Neural cell (in vitro differentiated cells): ENCODE measurements at regions not wholly inside any gene's neighbourhood (a gene's known extent, or its start where the extent isn't known, plus 50 kb on each side); places are given as distances from the start of the nearest gene placed in this dataset.

ENCODE experiments used
- H2AFZ ChIP-seq: fragments of 200-600, 300-800 bp; sonication (generic), shearing (Covaris generic); 2 replicates; pipeline ENCODE4 v1.6.0; 2014; ENCODE audit warnings: low read depth, mild to moderate bottlenecking, antibody characterized with exemption, low read length, moderate library complexity
- H3F3A ChIP-seq: fragments of 200-600 bp; shearing (Covaris generic); 2 replicates; pipeline ENCODE4 v1.6.1; 2016; ENCODE audit warnings: mild to moderate bottlenecking, moderate library complexity, mixed read lengths, antibody characterized with exemption, low read length; ENCODE audit not compliant: insufficient read depth, poor library complexity, severe bottlenecking
- H3K27ac ChIP-seq: fragments of 200-600, 300-800 bp; sonication (generic), shearing (Covaris generic); 2 replicates; pipeline ENCODE4 v1.5.1; 2014; ENCODE audit warnings: mild to moderate bottlenecking, low read length, moderate library complexity
- H3K27me3 ChIP-seq: fragments of 300-800, 200-600 bp; sonication (generic), shearing (Covaris generic); 2 replicates; pipeline ENCODE4 v1.6.0; 2014; ENCODE audit warnings: mild to moderate bottlenecking, low read depth, low read length, moderate library complexity; ENCODE audit not compliant: insufficient read depth
- H3K36me3 ChIP-seq: fragments of 300-800, 200-600 bp; sonication (generic), shearing (Covaris generic); 2 replicates; pipeline ENCODE4 v1.5.1; 2014; ENCODE audit warnings: mild to moderate bottlenecking, antibody characterized with exemption, low read length, moderate library complexity; ENCODE audit not compliant: insufficient read depth
- H3K4me2 ChIP-seq: fragments of 300-800, 200-600 bp; sonication (generic), shearing (Covaris generic); 2 replicates; pipeline ENCODE4 v1.6.0; 2014; ENCODE audit warnings: mild to moderate bottlenecking, low read length
- H3K4me3 ChIP-seq: fragments of 300-800, 200-600 bp; sonication (generic), shearing (Covaris generic); 2 replicates; pipeline ENCODE4 v1.5.1; 2014; ENCODE audit warnings: mild to moderate bottlenecking, low read length, moderate library complexity
- H3K79me2 ChIP-seq: fragments of 200-600 bp; shearing (Covaris generic); replicated peaks from 2 replicates; pipeline ENCODE4 v1.6.0; 2014; ENCODE audit warnings: mild to moderate bottlenecking, low read length, moderate library complexity; ENCODE audit not compliant: insufficient read depth
- H3K9ac ChIP-seq: fragments of 300-800, 200-600 bp; sonication (generic), shearing (Covaris generic); 2 replicates; pipeline ENCODE4 v1.6.1; 2016; ENCODE audit warnings: mild to moderate bottlenecking, low read length, mixed read lengths
- H3K9me2 ChIP-seq: fragments of 200-600 bp; shearing (Covaris generic); 2 replicates; pipeline ENCODE4 v1.6.1; 2016; ENCODE audit warnings: mild to moderate bottlenecking, low read length, mixed read lengths; ENCODE audit not compliant: insufficient read depth
- H3K9me3 ChIP-seq: fragments of 200-600, 300-800 bp; sonication (generic), shearing (Covaris generic); 2 replicates; pipeline ENCODE4 v1.6.1; 2016; ENCODE audit warnings: mild to moderate bottlenecking, mixed run types, low read length, moderate library complexity, mixed read lengths
- H4K20me1 ChIP-seq: fragments of 200-600 bp; shearing (Covaris generic); 2 replicates; pipeline ENCODE4 v1.6.1; 2016; ENCODE audit warnings: mild to moderate bottlenecking, mixed run types; ENCODE audit not compliant: insufficient read depth
- EP300 ChIP-seq: fragments of 450-650 bp; conservative IDR thresholded peaks from 2 replicates; pipeline ENCODE4 v1.6.1; 2014; ENCODE audit warnings: antibody characterized with exemption, mild to moderate bottlenecking, moderate library complexity; ENCODE audit not compliant: poor library complexity, severe bottlenecking
- EZH2 ChIP-seq: fragments of 200-600, 300-800 bp; shearing (Covaris generic), sonication (generic); IDR thresholded peaks from 2 replicates; pipeline ENCODE4 v1.6.1; 2014; ENCODE audit warnings: antibody characterized with exemption, low read length, borderline replicate concordance, mild to moderate bottlenecking; ENCODE audit not compliant: insufficient read depth, poor library complexity, severe bottlenecking
- MXI1 ChIP-seq: fragments of 450-650 bp; conservative IDR thresholded peaks from 2 replicates; pipeline ENCODE4 v1.6.1; 2014; ENCODE audit warnings: antibody characterized with exemption, mild to moderate bottlenecking; ENCODE audit not compliant: poor library complexity, severe bottlenecking
- POLR2AphosphoS5 ChIP-seq: IDR thresholded peaks from 2 replicates; pipeline ENCODE4 v1.6.1; 2012
- RAD21 ChIP-seq: fragments of 450-650 bp; conservative IDR thresholded peaks from 2 replicates; pipeline ENCODE4 v1.6.1; 2014; ENCODE audit warnings: antibody characterized with exemption, mild to moderate bottlenecking, moderate library complexity
- SMC3 ChIP-seq: fragments of 450-650 bp; conservative IDR thresholded peaks from 2 replicates; pipeline ENCODE4 v1.6.1; 2014; ENCODE audit warnings: antibody characterized with exemption, mild to moderate bottlenecking, moderate library complexity; ENCODE audit not compliant: poor library complexity
- TAF1 ChIP-seq: IDR thresholded peaks from 2 replicates; pipeline ENCODE4 v1.6.1; 2012; ENCODE audit warnings: low read depth
- TF ChIP-seq, protein P1 (sequence below): fragments of 450-650 bp; IDR thresholded peaks from 2 replicates; pipeline ENCODE4 v1.5.1; 2014; ENCODE audit warnings: antibody characterized with exemption, mild to moderate bottlenecking, moderate library complexity; ENCODE audit not compliant: poor library complexity, severe bottlenecking
- TF ChIP-seq, protein P2 (sequence below): IDR thresholded peaks from 2 replicates; pipeline ENCODE4 v1.6.1; 2012; ENCODE audit warnings: borderline replicate concordance

DNA sequence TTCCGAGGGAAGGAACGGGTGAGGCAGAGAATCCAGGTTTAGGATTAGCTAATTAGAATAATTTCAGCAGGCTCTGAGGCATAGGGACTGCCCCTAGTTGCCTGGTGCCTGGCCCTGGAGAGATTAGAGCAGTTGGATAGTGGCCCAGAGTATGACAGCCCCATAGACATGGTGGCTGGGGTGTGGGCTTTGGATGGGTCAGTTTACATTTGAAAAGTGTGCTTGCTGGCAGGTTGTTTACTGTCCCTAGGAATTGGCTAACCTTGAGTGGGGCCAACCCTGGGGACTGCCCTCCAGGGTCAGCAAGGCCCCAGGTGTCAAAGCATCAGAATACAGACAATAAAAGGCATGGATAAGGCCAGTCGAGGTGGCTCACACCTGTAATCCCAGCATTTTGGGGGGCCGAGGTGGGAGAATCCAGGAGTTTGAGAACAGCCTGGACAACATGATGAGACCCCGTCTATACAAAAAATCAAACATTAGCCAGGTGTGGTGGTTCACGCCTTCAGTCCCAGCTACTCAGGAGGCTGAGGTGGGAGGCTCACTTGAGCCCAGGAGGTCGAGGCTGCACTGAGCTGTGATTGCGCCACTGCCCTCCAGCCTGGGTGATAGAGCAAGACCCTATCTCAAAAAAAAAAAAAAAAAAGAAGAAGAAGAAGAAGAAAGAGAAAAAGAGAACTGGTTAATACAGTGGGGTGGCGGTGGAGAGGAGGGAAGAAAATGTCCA, 182.3 kb upstream of the PWP1 start:
- no peaks in the 10 kb centered on the region for H3F3A ChIP-seq
- no peak overlapping the region for H3K4me3 ChIP-seq
- H3K9me2 ChIP-seq: no peaks in the 10 kb centered on the region
- no peaks in the 10 kb centered on the region for H4K20me1 ChIP-seq
- H3K9me3 ChIP-seq: no peaks in the 10 kb centered on the region
- no peak overlapping the region for H3K27ac ChIP-seq
- no peak overlapping the region for H3K9ac ChIP-seq
- no peaks in the 10 kb centered on the region for H3K36me3 ChIP-seq
- no peak for TF ChIP-seq SMC3
- TF ChIP-seq, protein P1, sequence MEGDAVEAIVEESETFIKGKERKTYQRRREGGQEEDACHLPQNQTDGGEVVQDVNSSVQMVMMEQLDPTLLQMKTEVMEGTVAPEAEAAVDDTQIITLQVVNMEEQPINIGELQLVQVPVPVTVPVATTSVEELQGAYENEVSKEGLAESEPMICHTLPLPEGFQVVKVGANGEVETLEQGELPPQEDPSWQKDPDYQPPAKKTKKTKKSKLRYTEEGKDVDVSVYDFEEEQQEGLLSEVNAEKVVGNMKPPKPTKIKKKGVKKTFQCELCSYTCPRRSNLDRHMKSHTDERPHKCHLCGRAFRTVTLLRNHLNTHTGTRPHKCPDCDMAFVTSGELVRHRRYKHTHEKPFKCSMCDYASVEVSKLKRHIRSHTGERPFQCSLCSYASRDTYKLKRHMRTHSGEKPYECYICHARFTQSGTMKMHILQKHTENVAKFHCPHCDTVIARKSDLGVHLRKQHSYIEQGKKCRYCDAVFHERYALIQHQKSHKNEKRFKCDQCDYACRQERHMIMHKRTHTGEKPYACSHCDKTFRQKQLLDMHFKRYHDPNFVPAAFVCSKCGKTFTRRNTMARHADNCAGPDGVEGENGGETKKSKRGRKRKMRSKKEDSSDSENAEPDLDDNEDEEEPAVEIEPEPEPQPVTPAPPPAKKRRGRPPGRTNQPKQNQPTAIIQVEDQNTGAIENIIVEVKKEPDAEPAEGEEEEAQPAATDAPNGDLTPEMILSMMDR: no peak
- TF ChIP-seq, protein P2, sequence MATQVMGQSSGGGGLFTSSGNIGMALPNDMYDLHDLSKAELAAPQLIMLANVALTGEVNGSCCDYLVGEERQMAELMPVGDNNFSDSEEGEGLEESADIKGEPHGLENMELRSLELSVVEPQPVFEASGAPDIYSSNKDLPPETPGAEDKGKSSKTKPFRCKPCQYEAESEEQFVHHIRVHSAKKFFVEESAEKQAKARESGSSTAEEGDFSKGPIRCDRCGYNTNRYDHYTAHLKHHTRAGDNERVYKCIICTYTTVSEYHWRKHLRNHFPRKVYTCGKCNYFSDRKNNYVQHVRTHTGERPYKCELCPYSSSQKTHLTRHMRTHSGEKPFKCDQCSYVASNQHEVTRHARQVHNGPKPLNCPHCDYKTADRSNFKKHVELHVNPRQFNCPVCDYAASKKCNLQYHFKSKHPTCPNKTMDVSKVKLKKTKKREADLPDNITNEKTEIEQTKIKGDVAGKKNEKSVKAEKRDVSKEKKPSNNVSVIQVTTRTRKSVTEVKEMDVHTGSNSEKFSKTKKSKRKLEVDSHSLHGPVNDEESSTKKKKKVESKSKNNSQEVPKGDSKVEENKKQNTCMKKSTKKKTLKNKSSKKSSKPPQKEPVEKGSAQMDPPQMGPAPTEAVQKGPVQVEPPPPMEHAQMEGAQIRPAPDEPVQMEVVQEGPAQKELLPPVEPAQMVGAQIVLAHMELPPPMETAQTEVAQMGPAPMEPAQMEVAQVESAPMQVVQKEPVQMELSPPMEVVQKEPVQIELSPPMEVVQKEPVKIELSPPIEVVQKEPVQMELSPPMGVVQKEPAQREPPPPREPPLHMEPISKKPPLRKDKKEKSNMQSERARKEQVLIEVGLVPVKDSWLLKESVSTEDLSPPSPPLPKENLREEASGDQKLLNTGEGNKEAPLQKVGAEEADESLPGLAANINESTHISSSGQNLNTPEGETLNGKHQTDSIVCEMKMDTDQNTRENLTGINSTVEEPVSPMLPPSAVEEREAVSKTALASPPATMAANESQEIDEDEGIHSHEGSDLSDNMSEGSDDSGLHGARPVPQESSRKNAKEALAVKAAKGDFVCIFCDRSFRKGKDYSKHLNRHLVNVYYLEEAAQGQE: no peak
- TF ChIP-seq POLR2AphosphoS5: no peak
- TF ChIP-seq TAF1: no peak
- no peak for TF ChIP-seq EZH2
- TF ChIP-seq MXI1: no peak
- no peak for TF ChIP-seq EP300
- no peak for TF ChIP-seq RAD21
- no peak overlapping the region for H2AFZ ChIP-seq
- H3K79me2 ChIP-seq: no peaks in the 10 kb centered on the region
- no peaks in the 10 kb centered on the region for H3K27me3 ChIP-seq
- H3K4me2 ChIP-seq: no peak overlapping the region

DNA sequence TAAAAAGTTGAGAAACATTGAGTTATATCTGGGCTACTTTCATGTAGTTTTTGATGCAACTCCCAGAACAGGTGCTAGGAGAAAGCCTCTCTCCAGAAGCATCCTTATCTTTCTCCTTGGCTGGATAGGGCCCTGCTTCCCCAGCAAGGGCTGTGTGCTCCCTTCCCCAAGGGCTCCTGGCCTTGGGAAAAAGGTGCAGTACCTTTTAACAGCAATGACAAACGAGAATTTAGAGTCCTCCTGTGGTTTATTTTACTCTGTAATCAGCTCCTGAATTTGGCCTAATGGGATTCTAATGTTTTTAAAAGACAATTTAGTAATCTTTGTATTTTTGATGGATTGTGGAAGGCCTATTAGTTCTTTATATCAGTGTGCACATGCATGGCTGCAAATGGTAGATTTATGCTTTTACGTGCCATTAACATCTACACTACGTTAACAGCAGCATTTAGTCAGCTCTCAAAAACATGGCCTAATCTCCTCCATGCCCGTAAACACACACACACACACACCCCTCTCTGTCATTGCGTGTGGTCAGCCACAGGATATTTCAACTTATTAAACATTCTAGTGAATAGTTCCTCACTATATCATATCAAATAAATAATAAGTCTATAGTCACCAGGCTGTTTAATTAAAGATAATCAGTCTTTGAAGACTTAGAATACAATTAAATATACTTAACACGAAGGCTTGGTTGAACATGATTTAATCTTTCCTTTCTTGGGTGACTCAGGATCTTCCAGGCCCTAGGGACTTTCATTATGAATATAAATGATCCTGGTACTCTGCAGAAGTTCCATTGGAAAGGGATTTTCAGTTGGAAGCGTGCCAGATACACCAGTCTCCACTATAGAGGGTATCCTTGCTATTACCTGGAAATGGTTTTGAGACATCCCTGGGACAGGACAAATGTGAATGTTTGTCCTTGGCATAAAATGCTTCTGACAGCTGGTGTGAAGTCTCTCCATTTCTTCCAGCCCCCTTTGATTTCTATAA, 181.4 kb upstream of the PWP1 start:
- Histone ChIP-seq H3K27me3 (no peaks in the 10 kb centered on the region), H3K36me3 (no peaks in the 10 kb centered on the region), H3K9me3 (no peaks in the 10 kb centered on the region), H3K4me2 (no peak overlapping the region), H2AFZ (no peak overlapping the region), H4K20me1 (no peaks in the 10 kb centered on the region), H3K9me2 (no peaks in the 10 kb centered on the region), H3K27ac (no peak overlapping the region), H3F3A (no peaks in the 10 kb centered on the region), H3K4me3 (no peak overlapping the region), H3K9ac (no peak overlapping the region), H3K79me2 (no peaks in the 10 kb centered on the region)
- TF ChIP-seq RAD21: no peak
- TF ChIP-seq, protein P2: no peak
- no peak for TF ChIP-seq SMC3
- no peak for TF ChIP-seq EZH2
- TF ChIP-seq EP300: no peak
- TF ChIP-seq POLR2AphosphoS5: no peak
- no peak for TF ChIP-seq TAF1
- TF ChIP-seq, protein P1: no peak
- TF ChIP-seq MXI1: no peak
